GM21447 (cell line): ENCODE measurements at regions not wholly inside any gene's neighbourhood (a gene's known extent, or its start where the extent isn't known, plus 50 kb on each side); places are given as distances from the start of the nearest gene placed in this dataset.

Experiments used
- ATAC-seq: cut with Tn5 transposase; IDR thresholded peaks from one replicate; pipeline ENCODE4 v1.9.1; 2021; ENCODE audit not compliant: unreplicated experiment

DNA sequence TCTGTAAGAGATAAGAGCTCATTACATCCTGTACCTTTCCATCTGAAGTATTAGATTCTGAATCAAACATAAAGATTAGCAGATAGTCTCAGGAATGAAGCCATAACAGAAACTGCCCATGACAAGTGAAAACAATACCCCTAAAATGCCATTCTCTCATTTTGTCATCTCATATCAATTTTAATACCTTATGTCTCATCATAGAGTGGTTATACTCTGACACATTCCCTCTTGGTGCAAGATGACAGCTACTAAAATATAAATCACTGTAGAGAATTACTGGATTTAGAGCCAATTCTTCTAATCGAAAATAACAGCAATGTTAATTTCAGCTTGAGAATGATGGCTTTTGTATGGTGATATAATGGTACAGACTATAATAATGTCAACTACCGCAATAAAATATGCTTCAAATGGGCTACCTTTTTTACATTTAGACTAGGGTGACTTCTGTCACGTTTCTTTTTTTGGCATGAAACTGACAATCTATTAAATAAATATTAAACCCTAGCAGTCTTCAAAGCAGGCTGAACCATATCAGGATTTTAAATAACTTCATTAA, 125.1 kb upstream of the ITGA4 start:
- ATAC-seq = no peak

DNA sequence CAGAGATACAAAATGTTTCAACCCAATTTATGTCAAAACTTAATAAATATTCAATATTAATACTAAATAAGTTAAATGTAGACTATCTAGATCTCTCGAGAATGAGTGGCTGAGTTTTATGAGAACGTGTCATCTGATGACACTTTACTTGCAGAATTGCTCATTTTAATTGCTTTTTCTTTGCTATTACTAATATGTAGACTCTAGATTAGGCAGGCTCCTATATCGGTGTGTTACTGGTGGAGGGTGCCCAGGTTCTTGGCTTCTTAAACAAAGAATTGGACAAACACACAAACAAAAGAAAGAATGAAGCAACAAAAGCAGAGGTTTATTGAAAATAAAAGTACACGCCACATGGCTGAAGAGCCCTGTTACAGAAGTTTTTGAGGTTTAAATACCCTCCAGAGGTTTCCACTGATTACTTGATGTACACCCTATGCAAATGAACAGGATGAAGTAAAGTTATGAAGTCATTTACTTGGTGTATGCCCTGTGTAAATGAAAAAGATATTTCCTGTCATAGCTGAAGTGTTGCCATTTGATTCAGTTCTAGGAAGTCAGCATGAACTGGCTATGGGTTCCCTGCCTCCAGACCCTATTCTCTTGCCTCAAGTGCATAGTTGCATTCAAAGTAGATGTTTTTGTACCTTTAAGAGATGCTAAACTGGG, 122.9 kb upstream of the ITGA4 start:
- peak; percentile 72 for ATAC-seq

DNA sequence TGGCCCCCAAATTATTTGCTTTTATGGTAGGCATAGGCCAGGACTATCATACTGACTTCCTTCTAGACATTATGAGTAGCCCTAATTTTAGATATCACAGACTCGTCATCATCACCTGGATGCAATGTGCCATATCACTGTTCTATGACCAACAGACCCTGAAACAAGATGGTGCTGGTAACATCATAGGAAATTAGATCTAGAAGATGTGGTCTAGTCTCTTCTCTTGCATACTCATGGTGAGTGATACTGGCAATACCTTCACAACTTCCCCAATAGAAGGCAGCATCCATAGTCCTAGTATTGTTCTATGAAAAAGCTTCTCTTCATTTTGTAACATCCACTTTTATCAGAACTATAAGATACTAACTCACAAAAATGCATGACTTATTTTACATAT, 116.3 kb upstream of the ITGA4 start:
- no peak for ATAC-seq

DNA sequence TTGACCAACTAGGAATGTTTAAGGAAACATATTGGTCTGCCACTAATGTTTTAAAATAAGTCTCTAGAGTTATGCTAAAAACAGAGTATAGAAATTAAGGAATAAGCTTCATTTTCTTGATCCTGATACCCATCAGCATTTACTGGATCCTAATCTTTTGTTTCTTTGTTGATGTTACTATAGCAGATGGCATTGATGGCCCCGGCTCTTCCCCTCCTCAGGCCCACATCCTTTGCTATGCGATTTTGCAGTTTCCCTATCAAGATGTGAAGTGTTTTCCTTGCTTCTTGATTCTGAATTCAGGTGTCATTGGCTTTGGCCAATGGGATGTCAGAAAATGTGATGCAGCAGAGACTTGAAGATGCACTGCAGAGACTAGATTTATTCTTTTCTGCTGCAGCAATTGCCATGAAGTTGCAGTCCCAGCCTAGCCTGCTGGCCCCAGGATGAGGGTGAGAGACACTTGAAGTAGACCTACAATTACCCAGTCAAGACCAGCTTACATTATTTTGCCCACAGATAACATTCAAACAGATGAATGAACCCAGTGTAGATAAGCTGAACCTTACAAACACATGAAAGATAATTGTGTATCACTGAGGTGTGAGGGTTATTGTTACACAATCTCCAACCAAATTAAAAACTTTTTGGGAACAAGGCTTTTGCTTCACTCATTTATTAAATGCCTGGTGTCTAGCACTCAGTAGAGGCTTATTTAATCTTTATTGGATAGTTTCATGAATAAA, 115.2 kb upstream of the ITGA4 start:
- ATAC-seq = no peak

GRCh38 chr2:181348107-181348837, 108.9 kb upstream of the ITGA4 start:
- ATAC-seq = peak; percentile 90

- no peak for ATAC-seq
These were observed 105.0 kb upstream of the ITGA4 start for GRCh38 chr2:181352158-181352557.

- ATAC-seq = no peak
These were observed 102.6 kb upstream of the ITGA4 start for GRCh38 chr2:181354626-181355025.

GRCh38 chr2:181356526-181357130, 100.6 kb upstream of the ITGA4 start:
- no peak for ATAC-seq

DNA sequence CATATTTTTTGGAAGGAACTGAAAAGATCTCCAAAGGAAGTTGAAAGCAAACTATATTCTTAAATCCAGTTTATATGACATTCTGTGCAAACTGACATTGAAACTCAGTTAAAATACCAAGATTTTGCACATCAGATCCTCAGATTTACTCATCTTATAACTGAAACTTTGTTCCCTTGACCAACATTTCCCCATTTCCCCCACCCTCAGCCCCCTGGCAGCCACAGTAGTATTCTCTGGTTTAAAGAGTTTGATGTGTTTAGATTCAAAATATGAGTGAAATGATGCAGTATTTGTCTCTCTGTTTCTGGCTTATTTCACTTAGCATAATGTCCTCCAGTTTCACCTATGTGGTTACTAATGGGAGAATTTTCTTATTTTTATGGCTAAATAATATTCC, 99.2 kb upstream of the ITGA4 start:
- no peak for ATAC-seq

- ATAC-seq = no peak
These were observed 94.6 kb upstream of the ITGA4 start for GRCh38 chr2:181362561-181362960.

GRCh38 chr2:181363164-181363563, 94.0 kb upstream of the ITGA4 start:
- ATAC-seq = no peak

- no peak for ATAC-seq
These were observed 92.6 kb upstream of the ITGA4 start for GRCh38 chr2:181364492-181365170.

DNA sequence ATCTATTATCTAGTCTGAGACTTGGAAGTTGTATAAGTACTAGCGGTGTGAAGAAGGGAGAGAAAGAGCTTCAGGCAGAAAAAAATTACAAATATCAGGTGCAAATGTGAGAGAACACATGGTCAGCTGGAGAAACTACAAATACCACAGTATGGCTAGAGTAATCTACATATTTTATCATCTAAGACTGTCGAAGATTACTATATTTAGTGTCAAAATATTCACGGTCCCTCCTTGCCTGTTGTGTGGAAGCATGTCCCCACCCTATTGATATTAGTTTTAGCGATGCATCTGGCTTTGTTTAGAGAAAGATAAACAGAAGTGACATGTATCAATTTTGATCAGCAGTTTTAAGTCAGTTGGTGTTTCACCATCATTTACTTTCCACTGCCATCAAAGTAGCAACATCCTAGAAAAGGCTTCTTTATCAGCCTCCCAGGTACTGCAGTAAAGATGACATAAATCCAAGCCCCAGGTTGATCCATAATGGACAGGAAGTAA, 90.5 kb upstream of the ITGA4 start:
- ATAC-seq = no peak

DNA sequence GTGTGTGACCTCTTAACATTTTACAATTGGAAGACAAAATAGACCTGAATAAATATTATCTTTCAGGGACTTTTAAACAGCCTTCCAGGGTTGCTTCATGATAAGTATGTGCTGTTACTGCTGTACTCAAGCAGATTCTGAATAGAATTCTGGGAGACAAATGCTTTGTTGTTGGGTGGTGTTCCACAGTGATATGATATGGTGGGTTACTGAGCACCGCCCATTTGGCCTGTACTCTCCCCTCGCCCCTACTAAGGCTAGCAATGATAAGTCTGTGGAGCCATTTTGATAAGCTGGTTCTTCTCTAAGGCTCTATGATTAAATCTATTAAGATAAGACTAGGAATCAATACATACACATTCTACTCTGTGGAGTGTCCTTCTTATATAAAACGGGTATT, 89.8 kb upstream of the ITGA4 start:
- ATAC-seq = no peak

DNA sequence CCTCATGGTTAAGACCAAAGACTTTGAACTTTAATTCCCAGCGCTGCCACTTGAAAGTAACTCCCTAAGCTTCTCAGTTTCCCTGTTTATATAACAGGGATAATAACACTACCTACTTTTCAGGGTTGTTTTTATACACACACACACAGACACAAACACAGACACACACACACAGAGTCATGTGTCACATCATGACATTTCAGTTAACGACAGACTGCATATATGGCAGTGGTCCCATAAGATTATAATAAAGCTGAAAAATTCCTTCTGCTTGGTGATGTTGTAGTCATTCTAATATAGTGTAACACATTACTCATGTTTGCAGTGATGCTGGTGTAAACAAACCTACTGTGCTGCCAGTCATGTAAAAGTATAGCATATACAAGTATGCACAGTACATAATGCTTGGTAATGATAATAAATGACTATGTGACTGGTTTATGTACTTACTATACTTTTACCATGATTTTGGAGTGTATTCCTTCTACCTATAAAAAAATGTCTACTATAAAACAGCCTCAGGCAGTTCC, 89.2 kb upstream of the ITGA4 start:
- no peak for ATAC-seq

- no peak for ATAC-seq
These were observed 87.1 kb upstream of the ITGA4 start for GRCh38 chr2:181370126-181370525.

GRCh38 chr2:181371195-181371594, 86.0 kb upstream of the ITGA4 start:
- ATAC-seq = no peak

DNA sequence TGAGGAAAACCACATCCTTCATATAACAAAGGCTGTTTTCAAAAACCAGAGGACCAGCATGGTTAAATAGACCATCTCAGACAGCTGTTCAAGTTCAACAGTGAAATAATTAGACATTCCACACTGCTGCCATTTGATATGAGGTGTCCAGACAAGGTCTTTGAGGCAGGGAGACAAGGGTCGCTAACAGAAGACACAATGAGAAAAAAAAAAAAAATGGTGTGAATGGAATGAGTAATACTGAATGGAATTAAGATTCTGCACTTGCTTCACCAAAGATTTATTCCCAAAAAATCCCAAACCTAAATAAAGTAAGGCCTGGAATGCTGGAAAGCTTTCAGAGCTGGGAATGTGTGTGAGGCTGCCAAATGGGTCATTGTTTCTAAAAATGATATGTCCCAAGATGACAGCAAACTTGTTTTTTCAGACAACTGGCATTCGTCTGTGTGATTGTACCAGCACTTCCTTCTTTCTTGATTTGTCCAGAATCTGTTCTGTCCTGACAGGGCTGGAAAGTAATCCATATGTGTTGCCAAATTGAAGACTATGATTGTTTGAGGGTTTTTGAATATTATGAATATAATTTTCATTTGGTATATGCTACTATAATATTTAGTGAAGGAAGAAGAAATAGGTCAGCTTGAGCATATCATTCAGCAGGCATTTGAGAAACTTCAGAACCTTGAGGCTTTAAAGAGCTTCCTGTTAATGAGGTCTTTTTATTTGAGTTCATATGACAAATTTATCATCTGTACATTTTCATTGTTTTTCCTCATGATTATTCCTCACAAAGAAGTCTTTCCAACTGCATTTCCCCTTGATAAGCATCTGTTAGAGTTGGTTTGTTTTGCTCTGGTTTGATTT, 85.2 kb upstream of the ITGA4 start:
- ATAC-seq = no peak

GRCh38 chr2:181372646-181373040, 84.5 kb upstream of the ITGA4 start:
- no peak for ATAC-seq
